HCT116 (cell line): ENCODE measurements at regions not wholly inside any gene's neighbourhood (a gene's known extent, or its start where the extent isn't known, plus 50 kb on each side); places are given as distances from the start of the nearest gene placed in this dataset.

ENCODE experiments used
- ATAC-seq: fragments of 200-7000 bp; cut with Tn5 transposase; 2 replicates; pipeline ENCODE4 v1.9.1; 2020; ENCODE audit warnings: mild to moderate bottlenecking, moderate library complexity
- BruUV-seq: library from RNA; stranded (reverse); fragments of 400-500 nt; replicated peaks from 2 replicates; lab custom pipeline; 2021; lab: Mats Ljungman, UMichigan
- CTCF ChIA-PET: fragments of 300-600 bp; sonication (Branson Sonifier 250); formaldehyde crosslinking; loops from one replicate; lab custom pipeline; 2021; ENCODE audit warnings: antibody characterized with exemption; lab: Charles Lee
- POLR2A ChIA-PET: fragments of 300-600, 350-600 bp; sonication (Branson Sonifier 250); formaldehyde crosslinking; loops from one replicate; lab custom pipeline; 2021; ENCODE audit warnings: antibody characterized with exemption; lab: Charles Lee
- RAD21 ChIA-PET, 2 experiments: fragments of 300-600 bp; sonication (Branson Sonifier 250); formaldehyde crosslinking; loops; one replicate each; lab custom pipeline; 2023; ENCODE audit warnings: low total read pairs in 2 of 2; ENCODE audit not compliant: uncharacterized antibody in 2 of 2, unreplicated experiment in 2 of 2, low non-redundant PET in 1 of 2; lab: Charles Lee
- DNase-seq: peaks from one replicate; pipeline ENCODE4 v3.0.0-alpha.2; 2010; ENCODE audit warnings: low read depth, low spot score
- H2AFZ ChIP-seq: fragments of 200-600 bp; shearing (Covaris generic), sonication (generic); 2 replicates; pipeline ENCODE4 v1.6.1; 2017; ENCODE audit warnings: low read depth, mixed run types, mixed read lengths, antibody characterized with exemption, low read length; ENCODE audit not compliant: poor library complexity, severe bottlenecking
- H3K27ac ChIP-seq: 2 replicates; pipeline ENCODE4 v1.5.1; 2012; ENCODE audit warnings: low read depth, low read length
- H3K27me3 ChIP-seq: fragments of 200-600 bp; sonication (generic); 2 replicates; pipeline ENCODE4 v1.6.1; 2016; ENCODE audit warnings: mixed run types, low read length, mixed read lengths; ENCODE audit not compliant: insufficient read depth
- H3K36me3 ChIP-seq, 2 experiments: fragments of 200-500 bp in 1 of 2; fragments of 200-600 bp in 1 of 2; sonication (Bioruptor generic) in 1 of 2; sonication (generic) in 1 of 2; 2 replicates each; pipeline versions ENCODE4 v1.5.1 to v1.6.1; 2014 to 2016; ENCODE audit warnings: low read length in 2 of 2, inconsistent platforms in 1 of 2, mixed read lengths in 1 of 2, mixed run types in 1 of 2; ENCODE audit not compliant: insufficient read depth in 2 of 2, control insufficient read depth in 1 of 2
- H3K4me1 ChIP-seq, 2 experiments: fragments of 200-600 bp in 1 of 2; sonication (generic) in 1 of 2; 2 replicates each; pipeline versions ENCODE4 v1.5.1 to v1.6.1; 2012 to 2017; ENCODE audit warnings: low read length in 2 of 2, inconsistent platforms in 1 of 2, mild to moderate bottlenecking in 1 of 2, mixed read lengths in 1 of 2, mixed run types in 1 of 2, moderate library complexity in 1 of 2; ENCODE audit not compliant: insufficient read depth in 2 of 2, control insufficient read depth in 1 of 2
- H3K4me2 ChIP-seq: fragments of 200-600 bp; sonication (generic); 2 replicates; pipeline ENCODE4 v1.6.1; 2017; ENCODE audit warnings: mixed run types, low read length, mixed read lengths
- H3K4me3 ChIP-seq, 2 experiments: fragments of 200-600 bp in 1 of 2; sonication (generic) in 1 of 2; replicated peaks in 1 of 2; 2 replicates each; pipeline ENCODE4 v1.5.1; 2011 to 2016; ENCODE audit warnings: low read length in 2 of 2, control low read depth in 1 of 2, low read depth in 1 of 2, mild to moderate bottlenecking in 1 of 2, mixed read lengths in 1 of 2, mixed run types in 1 of 2
- H3K79me2 ChIP-seq: fragments of 200-600 bp; sonication (generic); 2 replicates; pipeline ENCODE4 v1.6.1; 2017; ENCODE audit warnings: mild to moderate bottlenecking, mixed run types, low read length, moderate library complexity, mixed read lengths; ENCODE audit not compliant: insufficient read depth
- H3K9ac ChIP-seq: fragments of 200-600 bp; sonication (generic); 2 replicates; pipeline ENCODE4 v1.6.1; 2016; ENCODE audit warnings: low read length, mixed read lengths
- H3K9me2 ChIP-seq: fragments of 200-600 bp; sonication (generic), shearing (Covaris generic); 2 replicates; pipeline ENCODE4 v1.6.1; 2017; ENCODE audit warnings: mixed run types, mild to moderate bottlenecking, moderate library complexity; ENCODE audit not compliant: insufficient read depth
- H3K9me3 ChIP-seq, 2 experiments: fragments of 200-500 bp in 1 of 2; fragments of 200-600 bp in 1 of 2; sonication (Bioruptor generic) in 1 of 2; sonication (generic) in 1 of 2; 2 replicates each; pipeline ENCODE4 v1.6.1; 2014 to 2017; ENCODE audit warnings: low read length in 2 of 2, mixed read lengths in 2 of 2, inconsistent platforms in 1 of 2, low read depth in 1 of 2, mild to moderate bottlenecking in 1 of 2, mixed run types in 1 of 2, moderate library complexity in 1 of 2; ENCODE audit not compliant: control insufficient read depth in 1 of 2, insufficient read depth in 1 of 2
- H4K20me1 ChIP-seq: fragments of 200-600 bp; sonication (generic), shearing (Covaris generic); 2 replicates; pipeline ENCODE4 v1.6.1; 2017; ENCODE audit warnings: mixed run types, mild to moderate bottlenecking, moderate library complexity; ENCODE audit not compliant: insufficient read depth
- CBX3 ChIP-seq: IDR thresholded peaks from 2 replicates; pipeline ENCODE4 v1.6.1; 2012; ENCODE audit warnings: low read depth
- CEBPB ChIP-seq: IDR thresholded peaks from 2 replicates; pipeline ENCODE4 v1.6.1; 2012; ENCODE audit warnings: low read depth
- EGR1 ChIP-seq: IDR thresholded peaks from 2 replicates; pipeline ENCODE4 v1.6.1; 2012; ENCODE audit warnings: low read depth
- ELF1 ChIP-seq: IDR thresholded peaks from 2 replicates; pipeline ENCODE4 v1.6.1; 2012; ENCODE audit warnings: low read depth, borderline replicate concordance
- EZH2 ChIP-seq: fragments of 200-600 bp; sonication (generic); IDR thresholded peaks from 2 replicates; pipeline ENCODE4 v1.6.1; 2017; ENCODE audit warnings: antibody characterized with exemption, mixed run types
- EZH2phosphoT487 ChIP-seq: fragments of 200-600 bp; IDR thresholded peaks from 2 replicates; pipeline ENCODE4 v1.6.1; 2018; ENCODE audit warnings: antibody characterized with exemption, borderline replicate concordance
- FOSL1 ChIP-seq: IDR thresholded peaks from 2 replicates; pipeline ENCODE4 v1.6.1; 2012; ENCODE audit warnings: low read depth
- MAX ChIP-seq: IDR thresholded peaks from 2 replicates; pipeline ENCODE4 v1.6.1; 2012
- POLR2AphosphoS5 ChIP-seq: IDR thresholded peaks from 2 replicates; pipeline ENCODE4 v1.6.1; 2011; ENCODE audit warnings: mild to moderate bottlenecking, low read depth, low read length, moderate library complexity
- RAD21 ChIP-seq: IDR thresholded peaks from 2 replicates; pipeline ENCODE4 v1.6.1; 2012; ENCODE audit warnings: low read depth, mild to moderate bottlenecking
- SIN3A ChIP-seq: IDR thresholded peaks from 2 replicates; pipeline ENCODE4 v1.6.1; 2012; ENCODE audit warnings: low read depth
- SP1 ChIP-seq: IDR thresholded peaks from 2 replicates; pipeline ENCODE4 v1.6.1; 2012; ENCODE audit warnings: low read depth
- TCF7L2 ChIP-seq: IDR thresholded peaks from 2 replicates; pipeline ENCODE4 v1.7.0; 2011; ENCODE audit warnings: borderline replicate concordance, inconsistent platforms; ENCODE audit not compliant: insufficient read depth, insufficient read length; ENCODE audit errors: extremely low read depth
- YY1 ChIP-seq: IDR thresholded peaks from 2 replicates; pipeline ENCODE4 v1.6.1; 2011; ENCODE audit warnings: low read length, low read depth, moderate library complexity, mild to moderate bottlenecking; ENCODE audit not compliant: insufficient replicate concordance; ENCODE audit errors: extremely low read depth
- ZBTB33 ChIP-seq: IDR thresholded peaks from 2 replicates; pipeline ENCODE4 v1.6.1; 2011; ENCODE audit warnings: mild to moderate bottlenecking, low read length, moderate library complexity; ENCODE audit not compliant: insufficient replicate concordance; ENCODE audit errors: extremely low read depth
- ZNF274 ChIP-seq: fragments of 200-500 bp; sonication (Bioruptor generic); IDR thresholded peaks from 2 replicates; pipeline ENCODE4 v1.6.1; 2014; ENCODE audit warnings: mild to moderate bottlenecking, low read depth, low read length, inconsistent platforms
- intact Hi-C: fragments of 100-400 bp; cut with micrococcal nuclease; formaldehyde crosslinking; loops from 2 replicates; pipeline ENCODE4 v1.10.0; 2022
- TF ChIP-seq, protein P1 (sequence below), 3 experiments: fragments of 200-600 bp in 1 of 3; sonication (generic) in 1 of 3; IDR thresholded peaks in 2 of 3; conservative IDR thresholded peaks in 1 of 3; 2 replicates each; pipeline ENCODE4 v1.5.1; 2012 to 2017; ENCODE audit warnings: low read depth in 2 of 3, low read length in 2 of 3, antibody characterized with exemption in 1 of 3, borderline replicate concordance in 1 of 3, control low read depth in 1 of 3, mild to moderate bottlenecking in 1 of 3, mixed read lengths in 1 of 3, mixed run types in 1 of 3, moderate library complexity in 1 of 3; ENCODE audit not compliant: insufficient read depth in 1 of 3
- TF ChIP-seq, protein P2 (sequence below): IDR thresholded peaks from 2 replicates; pipeline ENCODE4 v1.6.1; 2012

DNA sequence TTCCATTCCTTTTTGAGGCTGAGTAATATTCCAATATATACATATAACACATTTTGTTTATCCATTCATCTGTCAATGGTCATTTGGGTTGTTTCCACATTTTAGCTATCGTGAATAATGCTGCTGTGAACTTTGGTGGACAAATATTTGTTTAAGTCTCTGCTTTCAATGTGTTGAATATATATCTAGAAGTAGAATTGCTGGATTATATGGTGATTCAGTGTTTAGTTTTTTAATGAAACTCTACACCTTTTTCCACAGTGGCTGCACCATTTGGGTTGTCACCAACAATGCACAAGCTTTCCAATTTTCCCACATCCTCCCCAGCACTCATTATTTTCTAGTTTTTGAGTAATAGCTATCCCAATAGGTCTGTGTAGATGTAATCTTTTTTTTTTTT is 69.5 kb downstream of the ACTBL2 start:
- H3K4me1 ChIP-seq: no peaks in the 10 kb centered on the region
- no peaks in the 10 kb centered on the region for H3K79me2 ChIP-seq
- CTCF ChIA-PET: no interaction called here
- H3K27me3 ChIP-seq: no peaks in the 10 kb centered on the region
- RAD21 ChIA-PET: no interaction called here
- no peak overlapping the region for H3K4me2 ChIP-seq
- H3K9me3 ChIP-seq: no peaks in the 10 kb centered on the region
- no peak overlapping the region for H3K27ac ChIP-seq
- TF ChIP-seq ZNF274 (no peak), TCF7L2 (no peak)
- no peaks in the 10 kb centered on the region for H3K9me2 ChIP-seq
- no peak overlapping the region for H2AFZ ChIP-seq
- no peak overlapping the region for H3K9ac ChIP-seq
- DNase-seq (no peak), ATAC-seq (no peak)
- POLR2A ChIA-PET: no interaction called here
- no peaks in the 10 kb centered on the region for H3K36me3 ChIP-seq
- BruUV-seq: no TSS peak
- intact Hi-C loops: no loop called here
- no peak overlapping the region for H3K4me3 ChIP-seq
- H4K20me1 ChIP-seq: no peaks in the 10 kb centered on the region

DNA sequence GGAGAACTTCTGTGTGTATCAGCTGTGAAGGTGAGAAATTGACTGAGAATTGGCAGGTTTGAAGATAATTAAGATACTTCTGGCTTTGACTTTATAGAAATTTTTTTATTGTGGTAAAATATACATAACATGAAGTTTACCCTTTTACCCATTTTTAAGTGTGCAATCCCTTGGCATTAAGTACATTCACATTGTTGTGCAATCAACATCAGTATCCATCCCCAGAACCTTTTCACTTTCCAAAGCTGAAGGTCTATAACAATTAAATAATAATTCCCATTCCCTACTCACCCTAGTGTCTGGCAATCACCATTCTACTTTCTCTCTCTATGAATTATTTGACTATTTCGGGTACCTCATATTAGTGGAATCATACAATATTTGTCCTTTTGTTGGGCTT is 69.9 kb downstream of the ACTBL2 start:
- H3K36me3 ChIP-seq: no peaks in the 10 kb centered on the region
- H3K9me3 ChIP-seq: no peaks in the 10 kb centered on the region
- ATAC-seq (no peak), DNase-seq (no peak)
- no peak overlapping the region for H3K4me3 ChIP-seq
- H2AFZ ChIP-seq: no peak overlapping the region
- RAD21 ChIA-PET: no interaction called here
- CTCF ChIA-PET: no interaction called here
- H3K4me2 ChIP-seq: no peak overlapping the region
- POLR2A ChIA-PET: no interaction called here
- H3K9me2 ChIP-seq: no peaks in the 10 kb centered on the region
- H3K79me2 ChIP-seq: no peaks in the 10 kb centered on the region
- no peak overlapping the region for H3K9ac ChIP-seq
- H3K27ac ChIP-seq: no peak overlapping the region
- no peaks in the 10 kb centered on the region for H3K27me3 ChIP-seq
- no TSS peak for BruUV-seq
- H3K4me1 ChIP-seq: no peaks in the 10 kb centered on the region
- intact Hi-C loops: no loop called here
- no peaks in the 10 kb centered on the region for H4K20me1 ChIP-seq
- TF ChIP-seq CEBPB (no peak), RAD21 (no peak), YY1 (no peak), MAX (no peak), EZH2 (no peak), SIN3A (no peak), CBX3 (no peak), EZH2phosphoT487 (no peak), POLR2AphosphoS5 (no peak), FOSL1 (no peak), EGR1 (no peak), ZNF274 (no peak), ELF1 (no peak), ZBTB33 (no peak), SP1 (no peak)
- TF ChIP-seq, protein P1, sequence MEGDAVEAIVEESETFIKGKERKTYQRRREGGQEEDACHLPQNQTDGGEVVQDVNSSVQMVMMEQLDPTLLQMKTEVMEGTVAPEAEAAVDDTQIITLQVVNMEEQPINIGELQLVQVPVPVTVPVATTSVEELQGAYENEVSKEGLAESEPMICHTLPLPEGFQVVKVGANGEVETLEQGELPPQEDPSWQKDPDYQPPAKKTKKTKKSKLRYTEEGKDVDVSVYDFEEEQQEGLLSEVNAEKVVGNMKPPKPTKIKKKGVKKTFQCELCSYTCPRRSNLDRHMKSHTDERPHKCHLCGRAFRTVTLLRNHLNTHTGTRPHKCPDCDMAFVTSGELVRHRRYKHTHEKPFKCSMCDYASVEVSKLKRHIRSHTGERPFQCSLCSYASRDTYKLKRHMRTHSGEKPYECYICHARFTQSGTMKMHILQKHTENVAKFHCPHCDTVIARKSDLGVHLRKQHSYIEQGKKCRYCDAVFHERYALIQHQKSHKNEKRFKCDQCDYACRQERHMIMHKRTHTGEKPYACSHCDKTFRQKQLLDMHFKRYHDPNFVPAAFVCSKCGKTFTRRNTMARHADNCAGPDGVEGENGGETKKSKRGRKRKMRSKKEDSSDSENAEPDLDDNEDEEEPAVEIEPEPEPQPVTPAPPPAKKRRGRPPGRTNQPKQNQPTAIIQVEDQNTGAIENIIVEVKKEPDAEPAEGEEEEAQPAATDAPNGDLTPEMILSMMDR (IDR thresholded peaks at IDR 0.05 in 2 of 3, conservative IDR thresholded peaks at IDR 0.05 in 1 of 3; ENCODE audit: borderline replicate concordance in 1 of 3, insufficient read depth in 1 of 3, low read depth in 2 of 3, low read length in 2 of 3): no peak
- TF ChIP-seq, protein P2, sequence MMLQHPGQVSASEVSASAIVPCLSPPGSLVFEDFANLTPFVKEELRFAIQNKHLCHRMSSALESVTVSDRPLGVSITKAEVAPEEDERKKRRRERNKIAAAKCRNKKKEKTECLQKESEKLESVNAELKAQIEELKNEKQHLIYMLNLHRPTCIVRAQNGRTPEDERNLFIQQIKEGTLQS: no peak
